ENCODE measurements at regions not wholly inside any gene's neighbourhood (a gene's known extent, or its start where the extent isn't known, plus 50 kb on each side); places are given as distances from the start of the nearest gene placed in this dataset.
"Not testable (repeated sequence)": the region's sequence is repeated elsewhere in the genome, so short reads cannot be mapped to it uniquely, and the experiment has no call there.

DNA sequence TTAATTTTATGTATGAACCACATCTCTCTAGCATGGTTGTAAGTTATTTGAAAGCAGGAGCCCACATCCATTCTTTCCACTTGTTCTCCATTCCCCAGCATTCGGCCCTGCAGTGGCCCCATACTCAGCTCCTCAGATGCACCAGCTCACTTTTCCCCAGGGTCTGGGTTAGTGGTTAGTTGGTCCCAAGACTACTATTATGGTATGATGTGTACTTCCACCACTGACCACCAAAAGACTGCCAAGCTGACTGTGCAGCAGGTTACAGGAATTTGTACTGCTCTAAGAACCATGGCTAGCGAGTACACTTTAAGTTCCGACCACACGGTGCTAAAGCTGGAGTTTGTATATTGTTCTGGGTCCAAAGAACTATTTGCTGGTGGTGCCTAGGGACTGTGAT is 413.6 kb upstream of the TCF4 start:
- no peak for DNase-seq

DNA sequence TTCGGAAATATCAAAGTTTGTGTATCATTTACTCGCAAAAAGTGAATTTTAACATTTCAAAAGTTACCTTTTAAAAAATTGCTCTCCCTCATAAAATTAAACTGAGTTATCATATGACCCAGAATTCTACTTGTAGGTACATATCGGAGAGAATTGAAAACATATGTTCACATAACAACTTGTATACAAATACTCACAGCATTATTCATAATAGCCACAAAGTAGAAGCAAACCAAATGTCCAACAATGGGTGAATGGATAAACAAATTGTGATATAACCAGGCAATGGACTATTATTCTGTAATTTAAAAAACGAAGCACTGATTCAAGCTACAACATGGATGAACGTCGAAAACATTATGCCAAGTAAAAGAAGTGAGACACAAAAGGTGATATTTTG is 412.0 kb upstream of the TCF4 start:
- DNase-seq = no peak

DNA sequence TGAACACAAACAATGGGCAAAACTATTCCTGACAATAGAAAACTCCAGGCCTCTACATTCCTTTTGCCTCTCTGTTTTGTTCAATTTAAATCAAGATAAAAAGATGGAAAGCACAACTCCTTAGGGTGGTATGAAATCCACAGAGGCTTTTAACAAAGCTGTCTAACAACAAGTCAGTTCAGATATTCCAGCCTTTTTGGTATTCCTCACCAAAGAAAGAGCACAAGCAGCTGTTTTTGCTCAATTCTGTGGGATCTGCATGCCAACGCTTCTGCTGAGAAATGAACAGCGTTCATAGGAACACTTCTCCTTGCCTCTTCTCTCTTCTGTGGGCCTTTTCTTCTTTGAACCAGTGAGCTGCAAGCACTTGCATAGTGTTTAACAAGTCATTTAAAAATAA is 411.6 kb upstream of the TCF4 start:
- no peak for DNase-seq

DNA sequence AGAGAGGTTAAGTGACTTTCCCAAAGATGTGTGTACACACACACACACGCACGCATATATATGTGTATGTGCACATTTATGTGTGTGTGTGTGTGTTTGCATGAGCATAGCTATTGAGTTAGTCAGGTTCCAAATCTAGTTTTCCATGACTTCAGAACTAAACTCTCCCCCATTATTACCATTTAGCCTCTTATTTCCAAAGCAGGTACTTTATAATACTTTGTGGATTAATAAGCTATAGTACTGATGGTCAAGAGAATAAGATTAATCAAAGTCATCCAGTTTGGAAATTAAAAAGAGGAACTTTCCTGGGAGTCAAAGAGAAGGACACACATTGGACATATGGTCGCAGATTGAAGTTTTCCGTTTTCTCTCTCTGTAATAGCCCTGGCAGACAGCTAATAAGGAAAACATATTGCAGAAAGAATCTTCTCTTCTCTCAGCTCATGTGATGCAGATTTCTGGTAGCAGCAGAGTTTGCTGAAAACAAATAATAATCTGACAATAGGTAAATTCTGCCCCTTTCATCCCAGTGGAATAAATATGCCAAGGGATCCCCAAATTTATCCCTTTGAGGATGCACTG is 410.9 kb upstream of the TCF4 start:
- no peak for DNase-seq

DNA sequence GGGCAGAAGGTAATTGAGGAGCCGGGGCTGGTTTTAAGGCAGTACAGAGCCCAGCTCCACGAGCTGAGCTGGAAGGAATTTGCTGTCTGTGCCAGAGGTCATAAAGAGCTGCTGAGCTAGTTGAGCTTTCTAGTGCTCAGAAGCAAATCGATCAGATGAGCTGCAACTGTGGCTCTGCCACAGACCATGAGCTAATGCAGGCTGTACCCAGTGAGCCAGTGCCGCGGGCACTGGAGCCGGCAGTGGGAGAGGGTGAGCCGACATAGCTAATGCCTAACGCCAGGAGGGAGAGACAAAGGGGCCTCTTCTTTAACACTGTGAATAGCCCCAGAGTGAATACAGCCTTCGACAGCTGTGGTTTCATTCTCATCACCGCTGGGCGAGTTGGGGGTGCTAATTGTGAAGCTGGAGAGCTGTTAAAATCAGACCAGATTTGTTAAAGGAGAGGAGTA is 410.1 kb upstream of the TCF4 start:
- no peak for DNase-seq

DNA sequence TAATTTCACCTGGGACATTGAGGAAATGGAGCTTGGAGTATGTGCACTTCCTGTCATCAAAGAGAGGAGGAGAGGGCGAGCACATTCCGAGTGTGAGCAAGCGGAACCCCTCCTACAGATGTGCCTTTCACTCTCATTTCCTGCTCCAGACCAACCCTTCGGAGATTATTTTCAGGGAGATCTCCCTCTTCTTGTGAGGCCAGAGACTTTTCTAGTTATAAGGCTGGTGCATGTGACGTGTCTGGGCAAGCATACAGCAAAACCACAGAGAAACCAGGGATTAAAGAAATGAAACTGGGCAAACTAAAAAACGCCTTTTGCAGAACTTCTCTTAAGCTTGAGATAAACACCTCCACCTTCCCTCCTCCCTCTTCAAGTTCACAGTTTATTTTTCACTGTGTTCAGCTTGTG is 409.2 kb upstream of the TCF4 start:
- no peak for DNase-seq

DNA sequence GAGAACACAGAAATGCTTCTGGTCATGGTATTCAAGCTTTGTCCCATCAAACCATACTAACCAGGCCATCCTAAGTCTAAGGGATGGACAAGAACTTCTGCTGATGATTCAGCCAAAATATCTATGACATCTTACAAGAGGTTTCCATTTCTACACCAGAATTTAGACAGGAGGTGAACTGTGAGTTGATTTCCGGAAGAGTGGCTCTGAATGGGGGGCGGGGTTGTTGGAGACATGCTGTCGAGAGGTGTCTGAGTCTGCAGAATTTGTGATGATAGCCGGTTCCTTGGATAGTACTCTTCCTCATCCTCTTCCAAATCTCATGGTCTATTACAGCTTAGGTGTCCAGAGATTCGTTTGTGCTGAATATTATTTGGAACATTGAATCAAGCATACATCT is 408.7 kb upstream of the TCF4 start:
- DNase-seq = no peak

DNA sequence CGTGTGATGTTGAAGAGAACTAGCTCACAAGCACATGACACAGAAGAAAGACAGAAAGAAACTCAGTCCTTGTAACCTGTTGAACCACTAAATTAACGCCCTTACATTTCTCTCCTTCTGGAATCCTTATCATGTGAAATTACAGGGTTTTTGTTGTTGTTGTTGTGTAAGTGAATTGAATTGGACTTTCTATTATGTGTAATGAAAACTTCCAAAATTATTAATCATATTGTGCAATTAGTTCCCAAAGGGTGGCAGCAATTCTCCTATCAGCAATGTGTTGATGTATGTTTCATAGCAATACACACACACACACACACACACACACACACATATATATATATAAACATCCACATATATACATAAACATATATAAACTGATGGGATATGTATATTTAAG is 402.2 kb upstream of the TCF4 start:
- DNase-seq = no peak

DNA sequence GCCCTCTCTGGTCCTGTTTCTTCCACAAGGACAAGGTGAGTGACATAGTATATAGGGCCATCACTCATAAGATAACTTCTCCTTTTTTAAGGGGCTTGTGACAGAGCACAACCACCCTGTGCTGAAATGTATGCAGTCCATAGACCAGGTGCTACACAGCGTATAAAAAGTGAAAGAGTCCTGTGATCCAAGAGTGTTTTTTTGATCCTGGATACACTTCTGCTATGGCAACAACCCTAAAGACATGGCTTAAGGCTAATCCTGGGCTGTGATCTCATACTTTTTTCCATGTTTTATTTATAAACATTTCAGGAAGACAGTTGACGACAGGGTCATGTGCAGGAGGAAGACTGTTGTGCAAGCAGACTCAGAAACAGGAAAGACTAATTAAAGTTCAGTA is 400.5 kb upstream of the TCF4 start:
- no peak for DNase-seq

DNA sequence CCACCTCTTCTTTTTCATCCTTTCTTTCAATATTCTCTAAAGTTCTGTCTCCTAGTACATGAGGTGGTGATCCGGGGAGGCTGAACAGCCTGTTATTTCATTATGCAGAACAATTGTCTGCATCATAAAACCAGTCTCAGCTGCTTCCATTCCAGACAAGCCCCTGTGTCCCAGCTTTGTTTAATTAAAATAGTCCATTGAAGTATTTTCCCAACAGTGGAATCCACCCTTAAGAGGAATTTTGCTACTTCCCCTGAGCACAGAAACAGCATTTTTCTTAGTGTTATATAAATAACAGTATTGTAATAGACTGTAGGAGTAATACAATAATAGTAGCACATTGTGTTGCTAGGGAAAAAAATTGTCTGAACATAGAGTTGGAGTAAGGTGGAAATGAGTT is 395.4 kb upstream of the TCF4 start:
- no peak for DNase-seq

DNA sequence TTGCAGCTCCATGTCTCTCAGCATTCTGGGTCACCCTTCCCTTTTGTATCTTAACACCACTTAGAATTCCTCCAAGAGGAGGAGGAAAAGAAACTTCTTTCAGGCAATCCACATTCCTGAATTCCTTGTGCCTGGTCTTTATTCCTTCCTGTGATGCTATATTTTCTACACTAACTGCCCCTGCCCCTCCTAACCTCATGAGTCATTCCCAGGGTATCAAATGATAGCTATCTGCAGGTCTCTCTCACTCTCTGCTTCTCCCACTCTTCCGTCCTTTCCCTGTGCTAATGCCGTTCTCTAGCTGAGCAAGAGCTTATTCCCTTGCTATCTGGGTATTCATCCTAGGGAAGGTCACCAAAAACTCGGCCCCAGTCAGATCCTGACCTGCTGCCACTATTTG is 395.0 kb upstream of the TCF4 start:
- DNase-seq = no peak

DNA sequence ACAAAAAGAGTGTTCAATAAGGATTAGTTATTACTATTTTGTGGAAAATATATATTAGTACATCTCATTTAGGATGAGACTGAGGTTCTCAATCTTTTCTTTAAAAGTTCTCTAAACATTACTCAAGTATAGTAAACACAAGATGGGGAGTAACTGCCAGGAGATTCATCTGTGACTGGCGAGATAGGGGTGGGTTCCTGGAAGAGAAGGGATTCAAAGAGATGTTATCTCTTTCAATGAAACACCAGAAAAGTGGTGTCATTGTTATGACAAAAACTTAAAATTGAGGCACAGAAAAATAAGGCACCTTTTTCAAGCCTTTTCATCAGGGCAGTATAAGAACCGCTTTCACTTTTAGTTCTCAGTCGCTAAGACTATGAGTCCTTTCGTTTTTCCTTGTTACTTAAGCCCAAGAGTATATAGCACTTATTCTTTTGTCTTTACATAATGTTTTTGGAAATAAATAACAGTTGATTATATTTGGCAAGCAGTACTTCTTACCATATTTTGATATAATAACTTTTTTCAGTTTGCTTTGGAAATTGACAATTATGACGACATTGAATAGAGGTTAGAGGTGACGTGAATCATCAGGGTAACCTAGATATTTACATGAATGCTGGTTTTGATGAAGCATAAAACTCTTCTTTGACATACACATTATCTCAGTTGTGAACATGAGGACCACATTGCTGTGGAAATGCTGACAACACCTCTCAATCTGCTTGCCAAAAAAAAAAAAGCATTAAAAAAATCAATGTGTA is 393.9 kb upstream of the TCF4 start:
- no peak for DNase-seq

DNA sequence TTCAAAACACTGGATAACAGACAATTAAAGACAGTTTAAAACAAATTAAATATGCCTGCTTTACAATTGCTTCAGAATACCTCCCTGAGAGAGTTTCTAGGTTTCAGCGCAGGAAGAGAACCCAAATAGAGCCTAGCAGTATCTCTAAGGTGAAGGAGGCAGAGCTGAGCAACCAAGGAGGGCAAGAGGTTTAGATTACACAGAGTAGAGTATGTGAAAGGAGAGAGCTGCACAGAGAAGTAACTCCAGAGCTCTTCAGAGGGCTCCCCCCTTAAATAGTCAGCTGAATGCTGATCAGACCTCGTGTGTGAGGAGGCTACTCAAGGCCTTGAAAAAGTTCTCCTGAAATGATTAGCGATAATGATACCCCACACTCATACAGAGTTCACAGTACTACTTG is 386.5 kb upstream of the TCF4 start:
- no peak for DNase-seq

DNA sequence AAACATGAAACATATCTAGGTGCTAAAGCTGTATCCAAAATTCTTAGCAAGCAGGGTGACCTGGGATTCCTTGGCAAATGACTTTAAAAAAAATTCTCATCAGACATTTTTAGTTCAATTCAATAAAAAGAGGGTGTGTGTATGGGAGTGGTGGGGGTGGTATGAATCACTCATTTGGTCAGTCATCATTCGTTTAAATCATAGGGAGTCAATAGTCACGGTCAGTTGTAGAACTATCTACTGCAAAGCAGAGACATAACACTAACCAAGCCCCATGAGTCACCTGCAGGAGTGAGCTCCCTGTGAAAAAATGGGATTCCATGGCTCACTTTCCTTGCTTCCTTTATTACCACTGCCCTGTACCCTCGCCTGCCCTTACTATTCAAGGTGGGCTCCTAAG is 380.6 kb upstream of the TCF4 start:
- no peak for DNase-seq

DNA sequence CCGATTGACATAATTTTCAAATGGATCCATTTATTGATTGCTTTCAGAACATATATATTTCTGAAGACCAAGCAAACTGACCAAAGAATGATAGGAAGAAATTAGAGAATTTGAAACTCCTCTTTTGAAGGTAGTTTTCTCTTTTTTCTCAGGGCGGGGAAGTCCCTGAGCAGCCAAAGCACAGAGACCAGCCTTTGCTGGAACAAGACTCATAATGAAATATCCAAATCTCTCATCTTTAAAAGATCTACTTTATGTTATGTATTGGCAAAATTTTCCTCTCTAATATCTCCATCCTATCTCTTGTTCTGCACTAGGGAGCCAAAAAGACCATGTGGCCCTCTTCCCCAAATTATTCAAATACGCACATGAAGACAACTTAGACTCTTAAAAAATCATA is 379.0 kb upstream of the TCF4 start:
- no peak for DNase-seq

DNA sequence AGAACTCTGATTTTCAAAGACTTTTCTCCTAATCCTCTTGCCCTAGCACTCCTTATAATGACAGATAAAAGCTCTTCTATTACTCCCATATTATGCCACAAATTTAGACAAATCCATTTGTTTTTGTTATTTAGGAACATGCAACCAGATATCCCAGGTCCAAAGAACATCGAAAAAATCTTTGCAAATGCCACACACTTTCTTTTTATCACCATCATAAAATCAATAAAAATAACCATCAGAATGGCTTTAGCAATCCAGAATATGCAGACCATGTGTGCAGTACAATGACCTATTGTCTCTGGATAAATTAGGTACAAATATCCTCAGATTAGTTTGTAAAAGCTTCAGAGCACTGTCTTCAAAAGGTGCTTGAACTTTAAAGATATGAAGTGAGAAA is 376.2 kb upstream of the TCF4 start:
- DNase-seq = no peak

DNA sequence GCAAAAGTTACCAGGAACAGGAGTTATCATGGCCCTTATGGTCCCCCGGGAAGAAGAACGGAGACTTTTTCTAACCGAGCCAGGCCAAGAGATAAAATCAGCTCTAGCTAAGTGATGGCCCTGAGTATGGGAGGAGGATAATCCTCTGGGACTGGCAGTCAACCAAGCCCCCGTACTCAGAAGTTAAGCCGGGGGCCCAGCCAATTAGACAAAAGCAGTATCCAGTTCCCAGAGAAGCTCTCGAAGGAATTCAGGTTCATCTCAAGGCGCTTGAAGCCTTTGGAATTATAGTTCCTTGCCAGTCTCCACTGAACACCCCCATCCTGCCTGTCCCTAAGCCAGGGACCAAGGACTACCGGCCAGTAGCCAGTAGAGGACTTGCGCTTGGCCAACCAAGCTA is 365.3 kb upstream of the TCF4 start:
- no peak for DNase-seq

DNA sequence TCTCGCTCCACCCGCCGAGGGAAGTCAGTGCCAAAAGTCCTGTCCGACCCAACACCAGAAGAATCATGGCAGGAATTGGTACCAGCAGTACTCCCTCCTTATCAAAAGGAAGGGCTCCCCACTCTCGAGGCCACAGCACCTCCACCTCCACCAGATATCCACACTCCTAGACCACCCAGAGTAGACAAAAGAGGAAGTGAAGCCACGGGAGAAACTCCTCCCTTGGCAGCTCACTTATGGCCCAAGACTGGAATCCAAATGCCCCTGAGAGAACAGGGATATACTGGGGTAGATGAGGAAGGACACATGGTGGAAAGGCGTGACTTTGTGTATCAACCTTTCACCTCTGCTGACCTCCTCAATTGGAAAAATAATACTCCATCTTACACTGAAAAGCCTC is 363.7 kb upstream of the TCF4 start:
- DNase-seq = not testable (repeated sequence)

DNA sequence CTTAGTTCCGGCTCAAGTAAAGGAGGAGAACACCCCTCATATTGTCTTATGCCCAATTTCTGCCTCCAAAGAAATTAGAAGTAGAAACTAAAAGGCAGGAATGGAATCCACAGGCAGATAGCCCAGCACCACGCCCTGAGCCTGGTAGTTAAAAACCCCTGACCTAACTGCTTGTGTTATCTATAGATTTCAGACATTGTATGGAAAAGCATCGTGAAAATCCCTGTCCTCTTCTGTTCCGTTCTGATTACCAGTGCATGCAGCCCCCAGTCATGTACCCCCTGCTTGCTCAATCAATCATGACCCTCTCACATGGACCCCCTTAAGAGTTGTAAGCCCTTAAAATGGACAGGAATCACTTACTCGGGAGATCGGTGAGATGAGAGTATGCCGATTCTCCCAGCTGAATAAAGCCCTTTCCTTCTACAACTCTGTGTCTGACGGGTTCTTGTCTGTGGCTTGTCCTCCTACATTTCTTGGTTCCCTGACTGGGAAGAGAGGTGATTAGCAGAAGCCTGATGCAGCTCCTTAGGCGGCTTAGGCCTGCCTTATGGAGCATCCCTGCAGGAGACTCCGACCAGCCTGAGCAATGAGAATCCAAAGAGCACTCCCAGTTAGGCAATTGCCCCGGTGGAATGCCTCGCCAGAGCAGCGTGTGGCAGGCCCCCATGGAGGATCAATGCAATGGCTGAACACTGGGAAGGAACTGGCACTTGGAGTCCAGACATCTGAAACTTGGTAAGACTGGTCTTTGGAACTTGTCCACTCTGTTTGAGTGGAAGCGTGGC is 362.6 kb upstream of the TCF4 start:
- DNase-seq = no peak

DNA sequence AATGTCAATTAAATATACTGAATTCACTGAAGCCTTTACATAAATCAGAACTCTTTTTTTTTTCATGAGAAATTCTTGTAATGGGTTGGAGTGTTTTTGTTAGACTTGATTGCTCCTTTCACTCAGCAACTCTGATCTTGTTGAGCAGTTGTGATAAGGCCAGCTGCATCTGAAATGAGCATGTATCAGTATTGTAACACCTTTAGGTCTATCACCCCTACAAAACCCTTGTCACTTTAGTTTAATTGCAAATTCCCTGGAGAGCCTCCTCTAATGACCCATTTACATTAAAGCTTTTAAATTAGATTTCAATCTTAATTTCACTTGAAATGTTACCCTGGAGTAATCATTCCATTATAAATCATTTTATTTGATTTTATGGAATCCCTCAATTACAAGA is 346.8 kb upstream of the TCF4 start:
- no peak for DNase-seq

DNA sequence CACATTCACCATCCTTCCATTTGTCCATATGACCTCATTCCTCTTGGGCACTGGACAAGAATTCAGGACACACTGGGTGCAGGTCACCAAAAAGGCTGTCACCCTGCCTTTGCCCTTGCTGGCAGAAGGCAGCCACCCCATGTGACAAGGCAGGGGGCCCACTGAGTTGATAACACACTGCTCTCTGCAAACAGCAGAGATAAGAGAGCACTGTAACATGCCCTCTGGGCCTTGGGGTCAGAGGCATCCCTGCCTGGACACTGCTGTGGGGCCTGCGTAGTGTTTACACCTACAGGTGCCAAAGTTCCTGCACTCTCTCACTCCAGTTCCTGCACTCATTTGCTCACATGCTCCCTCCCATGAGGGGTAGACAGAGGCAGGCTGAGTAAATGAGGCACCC is 344.7 kb upstream of the TCF4 start:
- no peak for DNase-seq

DNA sequence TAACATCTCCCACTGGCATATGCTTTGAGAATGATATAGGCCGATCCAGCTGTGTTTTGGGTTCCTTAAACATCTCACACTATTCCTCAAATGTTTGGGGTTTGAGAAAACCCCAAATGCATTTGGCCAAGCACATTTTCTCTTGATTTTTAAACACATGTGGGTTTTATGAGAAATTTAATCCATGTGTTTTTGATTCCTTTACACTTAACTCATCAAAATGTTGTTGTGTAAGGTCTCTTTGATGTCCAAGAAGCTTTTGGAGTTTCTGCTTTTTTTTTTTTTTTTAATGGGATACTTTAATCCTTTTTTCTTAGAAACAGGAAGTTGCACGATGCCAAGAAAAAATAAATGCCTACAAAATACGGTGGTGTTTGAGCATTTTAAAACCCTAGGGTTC is 339.8 kb upstream of the TCF4 start:
- no peak for DNase-seq

DNA sequence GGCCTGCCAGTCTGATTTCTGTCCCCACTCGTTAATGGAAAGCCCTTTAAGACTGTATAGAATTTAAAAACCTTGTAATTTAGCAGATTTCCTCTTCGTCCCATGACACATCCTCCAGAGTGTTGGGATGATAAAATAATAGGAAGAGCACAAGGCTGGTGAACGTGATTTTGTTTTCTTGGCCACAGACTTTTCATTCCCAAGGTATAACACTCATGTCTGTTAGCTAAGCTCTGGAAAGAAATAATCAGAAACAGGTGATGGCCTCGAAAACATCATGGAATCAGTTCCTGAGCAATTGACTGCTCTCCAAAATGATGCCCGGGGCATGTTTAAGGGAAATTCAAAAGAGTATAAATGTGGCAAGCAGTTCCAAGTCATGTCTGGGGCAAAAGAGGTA is 337.8 kb upstream of the TCF4 start:
- DNase-seq = no peak

DNA sequence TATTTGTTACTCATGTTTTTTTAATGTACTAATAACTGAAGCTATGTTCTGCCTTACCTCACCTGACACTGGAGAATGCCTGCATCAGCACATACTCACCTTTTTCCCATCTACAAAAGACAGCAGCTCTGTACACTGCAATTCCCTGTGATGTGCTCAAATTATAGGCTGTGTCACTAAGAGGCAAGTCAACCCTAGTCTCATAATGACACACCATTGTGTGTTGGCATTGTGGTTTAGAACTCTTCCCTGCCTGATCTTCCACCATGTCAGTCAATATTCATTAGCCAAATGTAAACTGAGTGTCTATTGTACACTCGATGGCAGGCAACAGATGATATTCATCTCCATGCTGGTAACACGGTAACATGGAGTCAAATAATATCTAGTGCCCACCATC is 332.1 kb upstream of the TCF4 start:
- no peak for DNase-seq

Data from activated gamma-delta T cell (primary cell).